ENCODE measurements at regions not wholly inside any gene's neighbourhood (a gene's known extent, or its start where the extent isn't known, plus 50 kb on each side); places are given as distances from the start of the nearest gene placed in this dataset.
"Not testable (repeated sequence)": the region's sequence is repeated elsewhere in the genome, so short reads cannot be mapped to it uniquely, and the experiment has no call there.

DNA sequence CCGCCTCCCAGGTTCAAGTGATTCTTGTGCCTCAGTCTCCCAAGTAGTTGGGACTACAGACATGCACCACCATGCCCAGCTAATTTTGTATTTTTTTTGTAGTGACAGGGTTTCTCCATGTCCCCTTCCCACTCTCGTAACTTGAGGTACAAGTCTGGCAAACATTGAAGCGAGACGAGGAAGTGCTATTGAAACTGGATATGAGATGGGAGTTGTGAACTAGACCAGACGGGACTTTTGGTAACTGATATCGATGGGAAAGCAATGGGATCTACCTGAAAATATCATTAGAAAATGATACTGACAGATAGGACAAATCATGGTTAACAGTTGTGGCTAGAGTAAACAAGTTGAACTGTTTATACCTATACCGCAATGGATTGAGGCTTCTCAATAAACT, 95.2 kb upstream of the TRABD2B start:
- no peak for DNase-seq
- intact Hi-C loops (cut with DNase I) = no loop called here

DNA sequence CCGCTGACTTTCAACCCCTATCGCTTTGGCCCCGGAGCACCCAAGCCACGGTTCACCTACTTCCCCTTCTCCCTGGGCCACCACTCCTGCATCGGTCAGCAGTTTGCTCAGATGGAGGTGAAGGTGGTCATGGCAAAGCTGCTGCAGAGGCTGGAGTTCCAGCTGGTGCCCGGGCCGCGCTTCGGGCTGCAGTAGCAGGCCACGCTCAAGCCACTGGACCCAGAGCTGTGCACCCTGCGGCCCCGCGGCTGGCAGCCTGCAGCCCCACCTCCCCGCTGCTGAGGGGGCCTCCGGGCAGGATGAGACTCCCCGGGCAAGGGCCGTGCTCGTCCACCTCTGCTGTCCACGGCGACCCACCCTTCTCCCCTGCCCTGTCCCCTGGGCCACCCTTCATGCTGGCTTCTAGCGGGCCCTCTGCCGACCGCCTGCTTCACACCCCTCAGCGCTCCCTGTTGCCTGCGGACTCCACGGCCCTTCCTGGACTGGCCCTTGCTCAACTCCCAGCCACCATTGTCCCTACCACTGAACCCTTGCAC, 92.2 kb upstream of the TRABD2B start:
- intact Hi-C loops (cut with DNase I) = no loop called here
- no peak for DNase-seq

DNA sequence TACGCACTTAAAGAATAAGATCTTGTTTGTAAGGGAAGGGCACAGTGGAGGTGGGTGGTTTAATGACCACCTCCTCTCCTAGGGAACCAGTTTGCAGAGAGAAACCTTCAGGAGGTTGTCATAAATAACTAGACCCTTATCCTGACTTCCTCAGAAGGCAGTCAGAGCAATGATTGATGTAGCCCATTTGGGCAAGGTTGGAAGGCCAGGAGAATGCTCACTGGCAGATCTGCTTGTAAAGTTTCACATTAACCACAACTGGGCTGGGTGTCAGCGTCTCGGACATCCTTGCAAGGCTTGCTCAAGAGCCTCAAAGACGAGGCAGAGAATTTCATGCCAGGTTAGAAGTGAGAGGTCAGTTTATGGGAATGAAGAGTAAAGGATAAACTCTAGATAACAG, 87.6 kb upstream of the TRABD2B start:
- no peak for DNase-seq
- intact Hi-C loops (cut with DNase I) = no loop called here

DNA sequence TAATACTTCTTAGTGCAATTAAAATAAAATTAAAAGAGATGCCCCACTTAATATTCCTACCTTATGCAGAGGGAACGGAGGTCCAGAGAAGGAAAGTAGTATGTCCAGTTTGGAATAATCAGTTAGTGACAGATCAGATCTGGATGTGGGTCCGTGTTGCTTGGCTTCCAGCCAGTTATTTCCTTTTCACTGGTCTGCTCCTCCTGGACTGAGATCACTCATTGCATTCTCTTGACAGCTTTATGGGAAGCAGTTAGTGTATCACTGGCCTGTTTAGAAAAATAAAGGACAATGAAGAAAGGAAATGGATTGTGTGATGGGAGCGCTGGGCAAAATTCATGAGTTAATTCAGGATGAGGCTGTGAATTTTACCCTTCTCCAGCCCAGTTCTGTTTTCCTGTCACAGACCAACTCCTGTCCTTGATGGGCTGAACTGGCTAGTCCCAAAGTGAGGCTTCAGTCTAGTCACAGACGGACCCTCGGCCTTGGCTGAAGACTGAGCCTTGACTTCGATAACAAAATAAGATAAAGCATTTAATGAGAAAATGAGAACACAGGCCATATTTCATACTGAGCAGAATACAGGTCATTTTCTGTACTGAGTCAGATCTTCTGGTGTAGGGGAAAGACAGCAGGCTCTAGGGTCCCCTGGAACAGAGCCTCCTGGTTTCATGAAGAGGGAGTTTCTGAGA, 85.2 kb upstream of the TRABD2B start:
- intact Hi-C loops (cut with DNase I) = no loop called here

DNA sequence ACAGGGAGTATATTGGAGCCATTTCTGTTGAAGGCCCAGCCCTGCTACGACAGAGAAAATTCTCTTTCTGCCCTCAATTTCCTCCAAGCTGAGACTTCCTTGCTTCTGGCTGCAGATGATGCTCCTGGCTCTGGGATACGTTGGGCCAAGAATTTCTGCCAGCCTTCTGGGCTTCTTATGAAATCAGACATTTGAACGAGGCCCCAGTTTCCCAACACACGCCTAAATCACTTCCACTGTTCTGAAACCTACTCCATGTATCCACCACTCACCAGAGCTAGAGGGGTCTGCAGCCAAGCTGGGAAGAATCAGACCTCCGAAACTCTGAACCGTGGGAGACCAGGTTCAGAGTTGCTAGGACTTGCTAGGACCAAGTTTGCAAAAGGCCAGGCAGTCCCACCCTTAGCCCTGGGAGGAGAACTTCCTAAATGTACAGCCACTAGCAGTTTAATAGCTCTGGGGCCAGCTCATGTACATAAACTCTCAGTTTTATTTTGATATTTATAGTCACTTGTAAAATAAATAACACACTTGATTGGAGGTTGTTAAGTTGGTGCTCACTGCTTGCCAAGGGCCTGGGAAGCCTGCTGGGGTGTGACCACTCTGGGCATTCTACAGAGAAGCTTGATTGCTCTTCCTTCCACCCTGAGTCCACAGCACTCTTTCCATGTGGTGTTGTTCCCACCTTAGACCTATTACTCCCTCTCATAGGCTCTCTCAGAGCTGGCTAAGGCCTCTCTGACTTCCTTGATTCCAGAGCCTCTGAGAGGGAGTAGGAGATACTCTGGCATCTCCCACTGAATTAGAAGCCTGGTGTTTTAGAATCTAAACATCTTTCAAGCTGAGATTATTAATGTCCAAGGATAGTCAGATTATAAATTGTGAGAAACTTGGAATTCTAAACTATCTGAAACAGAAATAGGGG, 83.4 kb upstream of the TRABD2B start:
- intact Hi-C loops (cut with DNase I) = no loop called here

More for the DNA sequence above, 85.2 kb upstream of the TRABD2B start:
- peak in 1 of 42 donors; percentile 1 for DNase-seq

DNA sequence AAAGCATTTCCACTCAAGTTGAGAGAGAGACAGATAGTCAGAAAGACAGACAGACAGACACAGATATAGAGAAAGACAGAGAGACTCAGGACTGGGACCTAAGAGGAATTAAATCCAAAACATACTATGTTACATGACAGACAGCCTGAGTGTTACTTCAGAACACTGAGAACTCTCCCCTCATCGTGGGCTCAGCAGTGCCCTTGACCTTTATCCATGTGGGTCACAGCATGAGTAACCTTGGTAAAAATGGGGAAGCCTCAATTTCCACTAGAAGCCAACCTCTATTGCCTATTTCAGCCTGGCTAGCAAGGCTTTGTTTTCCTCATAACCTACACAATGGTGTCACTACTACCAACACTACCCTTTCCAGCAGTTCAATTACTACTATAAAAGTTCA, 81.9 kb upstream of the TRABD2B start:
- intact Hi-C loops (cut with DNase I) = no loop called here
- no peak for DNase-seq

More for the DNA sequence above, 83.4 kb upstream of the TRABD2B start:
- no peak for DNase-seq

DNA sequence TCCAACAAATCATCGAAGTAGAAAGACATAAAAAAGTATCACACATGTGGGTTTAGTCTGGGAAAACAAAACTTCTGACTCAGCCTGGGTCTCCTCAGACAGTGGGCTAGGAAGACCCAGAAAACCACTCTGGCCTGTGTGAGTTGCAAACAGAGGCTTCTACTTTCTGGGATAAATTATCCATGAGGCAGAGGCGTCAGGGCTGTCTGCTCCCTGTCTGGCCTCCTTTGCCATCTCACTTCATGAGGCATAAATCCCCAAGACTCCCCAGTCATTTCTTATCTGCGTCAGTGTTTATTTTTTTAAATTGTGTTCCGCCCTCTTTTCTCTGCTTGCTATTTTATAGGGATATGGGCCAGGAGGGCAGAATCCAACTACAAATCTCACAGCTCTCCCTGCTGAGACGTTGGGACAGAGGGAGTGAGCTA, 80.6 kb upstream of the TRABD2B start:
- intact Hi-C loops (cut with DNase I) = no loop called here
- DNase-seq = no peak

DNA sequence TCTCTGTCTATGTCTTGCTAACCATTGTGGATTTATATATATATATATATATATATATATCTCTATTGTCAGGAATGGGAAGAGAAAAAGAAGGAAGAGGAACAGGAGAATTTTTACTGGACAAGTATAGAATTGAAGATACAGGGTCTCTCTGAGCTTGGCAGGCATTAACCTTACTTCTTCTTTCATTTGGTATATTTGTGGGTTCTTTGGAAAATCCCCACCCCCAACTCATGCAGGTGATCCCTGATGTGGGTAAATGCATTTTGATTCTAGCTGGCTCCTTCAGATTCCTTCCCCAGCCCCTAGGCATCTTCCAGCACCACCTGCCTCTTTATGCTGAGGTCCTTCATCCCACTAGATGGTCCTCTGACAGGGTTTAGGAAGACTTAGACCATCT, 78.8 kb upstream of the TRABD2B start:
- DNase-seq = no peak
- intact Hi-C loops (cut with DNase I) = no loop called here

DNA sequence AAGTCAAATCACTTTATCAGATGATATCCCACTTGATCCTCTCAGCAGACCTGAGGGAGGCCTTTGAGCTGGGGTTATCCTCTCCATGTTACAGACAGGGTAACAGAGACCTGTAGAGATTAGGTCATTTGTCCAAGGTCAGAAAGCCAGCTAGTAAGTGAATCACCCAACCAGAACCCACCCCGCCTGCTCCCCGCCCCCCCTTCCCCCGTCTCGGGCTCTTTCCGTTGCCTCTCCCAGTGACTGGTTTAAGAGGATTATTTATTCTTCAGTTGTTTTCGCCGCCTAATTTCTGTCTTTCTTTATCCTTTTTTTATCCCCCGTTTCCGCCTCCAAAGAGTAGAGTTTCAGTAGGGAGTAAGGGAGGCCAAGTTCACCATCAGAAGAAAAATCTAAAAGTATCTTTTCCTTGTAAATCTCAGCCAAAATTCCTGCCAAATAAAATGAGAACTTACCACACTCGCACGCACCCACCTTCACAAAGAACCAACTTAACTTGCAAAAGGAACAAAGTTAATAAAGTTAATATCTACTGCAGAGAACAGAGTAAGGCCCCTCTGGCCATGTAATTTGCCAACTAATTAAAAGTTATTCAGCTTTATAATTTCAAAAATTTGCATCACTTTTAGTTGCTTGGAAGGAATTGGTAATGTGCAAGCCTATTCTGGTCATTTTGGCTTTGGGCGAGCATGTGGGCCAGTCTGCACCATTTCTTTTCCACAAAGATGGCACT, 76.8 kb upstream of the TRABD2B start:
- intact Hi-C loops (cut with DNase I) = no loop called here
- no peak for DNase-seq

DNA sequence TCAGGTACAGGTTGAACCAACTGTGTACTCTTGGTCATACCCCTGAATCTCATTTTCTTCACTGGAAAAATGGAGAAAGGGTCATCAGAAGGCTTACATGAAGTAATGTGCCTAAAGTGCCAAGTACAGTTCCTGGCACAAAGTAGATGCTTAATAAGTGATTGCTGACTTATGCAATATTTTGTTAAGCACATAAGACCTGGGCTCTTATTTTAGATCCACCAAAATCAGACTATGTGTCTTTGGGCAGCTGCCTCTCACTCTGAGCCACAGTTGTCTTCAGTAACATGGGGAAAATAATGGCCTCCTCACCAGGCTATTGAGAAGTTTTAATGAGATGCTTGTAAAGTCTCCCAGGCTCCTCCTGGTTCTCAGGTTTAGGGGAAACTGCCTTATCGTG, 74.3 kb upstream of the TRABD2B start:
- intact Hi-C loops (cut with DNase I) = no loop called here

DNA sequence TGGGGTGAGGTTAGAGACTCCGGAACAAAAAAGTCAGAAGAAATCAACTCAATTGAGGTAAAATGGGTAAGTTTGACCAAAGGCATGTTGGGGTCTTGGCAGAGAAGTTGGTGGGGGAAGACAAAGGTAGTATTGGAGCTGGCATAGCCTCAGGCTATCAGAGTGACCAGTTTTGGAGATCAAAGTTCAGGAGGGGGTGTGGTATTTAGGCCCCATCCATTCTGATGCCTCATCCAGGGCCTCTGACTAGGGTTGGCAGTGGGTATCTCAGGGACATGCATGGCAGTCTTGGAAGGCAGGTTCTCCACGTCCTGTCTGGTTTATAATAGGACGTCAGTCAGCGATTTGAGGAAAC, 73.2 kb upstream of the TRABD2B start:
- intact Hi-C loops (cut with DNase I) = no loop called here
- DNase-seq = no peak

More for the DNA sequence above, 74.3 kb upstream of the TRABD2B start:
- DNase-seq = no peak

DNA sequence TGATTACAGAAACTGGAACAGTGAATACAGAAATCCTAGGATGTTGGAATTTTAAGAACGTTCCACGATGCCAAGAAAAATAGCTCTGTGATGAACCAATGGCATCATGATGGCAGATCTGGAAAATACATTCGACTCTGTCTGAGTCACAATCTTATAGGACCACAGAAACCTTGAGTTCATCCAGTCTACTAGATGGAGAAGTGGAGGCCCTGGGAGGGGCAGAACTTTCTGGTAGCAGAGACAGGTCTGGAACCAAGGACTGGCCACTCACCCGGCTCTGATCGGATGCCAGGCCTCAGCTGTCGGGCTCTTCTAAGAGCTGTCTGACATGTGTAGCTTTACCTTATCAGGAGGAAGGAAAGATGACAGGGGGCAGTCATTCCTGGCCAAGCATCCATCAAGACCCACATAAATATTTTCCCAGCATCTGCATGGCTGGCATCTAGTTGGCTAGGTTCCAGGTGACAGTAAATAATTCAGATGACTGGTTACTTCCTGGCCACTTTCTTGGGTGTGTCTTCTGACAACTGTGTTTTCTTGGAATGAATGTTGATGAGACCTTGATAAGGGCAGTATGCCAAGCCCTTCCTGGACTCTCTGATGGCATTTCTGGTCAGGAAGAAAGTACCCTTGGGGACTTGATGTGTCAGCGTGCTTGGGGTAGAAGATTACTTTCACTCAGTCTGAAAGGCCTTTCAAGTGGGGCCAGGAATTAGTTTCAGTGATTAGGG, 72.6 kb upstream of the TRABD2B start:
- intact Hi-C loops (cut with DNase I) = no loop called here
- no peak for DNase-seq

DNA sequence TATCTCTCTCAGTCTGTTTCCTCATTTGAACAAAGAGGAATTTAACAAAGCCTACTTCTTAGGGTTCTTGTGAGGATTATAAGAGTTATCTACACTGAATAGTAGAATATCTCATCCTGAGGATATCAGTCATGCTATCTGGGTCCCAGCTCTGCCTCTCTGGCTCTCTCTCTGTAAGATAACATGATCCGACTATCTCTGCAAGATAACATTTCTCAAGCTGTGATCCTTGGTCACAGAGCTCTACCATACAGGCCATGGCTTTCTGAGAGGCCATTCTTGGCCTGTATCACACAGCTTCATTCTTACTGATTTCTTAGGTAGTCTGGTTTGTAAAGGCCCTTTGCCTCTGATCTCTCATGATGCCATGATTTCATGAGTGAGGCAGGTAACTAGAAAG, 71.0 kb upstream of the TRABD2B start:
- DNase-seq = no peak
- intact Hi-C loops (cut with DNase I) = no loop called here

DNA sequence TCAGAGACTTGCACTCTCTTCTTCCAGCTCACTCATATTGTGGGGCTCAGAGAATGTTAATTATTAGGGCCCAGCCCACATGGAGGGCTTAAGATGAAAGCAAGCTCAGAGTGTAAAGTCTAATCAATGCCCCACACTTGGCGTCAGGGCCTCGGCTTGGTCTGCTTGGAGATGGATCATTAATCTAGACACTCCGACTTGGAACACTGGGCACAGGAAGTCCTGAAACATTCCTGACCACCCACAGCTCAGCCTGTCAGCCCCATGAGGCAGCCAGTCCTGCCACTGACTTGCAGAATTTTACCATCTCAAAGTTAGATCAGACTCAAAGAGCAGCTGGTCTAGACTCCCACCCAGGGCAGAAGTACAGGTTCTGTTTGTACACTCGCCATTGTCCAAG, 69.8 kb upstream of the TRABD2B start:
- no peak for DNase-seq
- intact Hi-C loops (cut with DNase I) = no loop called here

DNA sequence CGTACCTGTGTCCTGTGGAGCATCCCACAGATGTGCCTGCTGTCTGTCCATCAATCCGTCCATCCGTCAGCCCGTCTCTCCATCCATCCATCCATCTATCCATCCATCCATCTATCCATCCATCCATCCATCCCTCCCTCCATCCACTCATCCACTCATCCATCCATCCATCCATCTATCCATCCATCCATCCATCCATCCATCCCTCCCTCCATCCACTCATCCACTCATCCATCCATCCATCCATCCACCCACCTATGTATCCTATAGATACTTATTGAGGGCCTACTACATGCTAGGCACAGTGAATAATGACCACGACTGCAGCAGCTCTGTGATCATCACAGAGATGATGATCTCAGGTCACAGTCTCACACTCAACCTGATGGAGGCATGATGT, 67.5 kb upstream of the TRABD2B start:
- intact Hi-C loops (cut with DNase I); DNase-seq: not testable (repeated sequence)

DNA sequence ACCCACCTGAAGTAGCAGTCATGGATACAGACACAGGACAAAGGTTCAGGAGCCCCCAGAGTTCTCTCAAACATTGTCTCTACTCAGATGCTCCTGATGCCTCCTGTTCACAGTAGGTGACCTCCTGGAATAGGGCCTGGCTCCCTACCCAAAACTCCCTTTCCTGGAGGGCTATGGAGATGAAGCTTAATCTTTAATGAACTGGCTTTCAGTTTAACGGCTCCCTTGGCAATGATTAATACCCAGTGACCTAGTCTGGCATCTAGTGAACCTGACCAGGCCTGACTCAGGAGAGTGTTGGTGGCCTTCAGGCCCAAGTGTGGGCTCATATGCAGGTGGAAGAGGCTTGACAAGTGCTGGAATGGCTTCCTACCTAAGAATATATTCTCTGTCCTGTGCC, 65.2 kb upstream of the TRABD2B start:
- intact Hi-C loops (cut with DNase I) = no loop called here

DNA sequence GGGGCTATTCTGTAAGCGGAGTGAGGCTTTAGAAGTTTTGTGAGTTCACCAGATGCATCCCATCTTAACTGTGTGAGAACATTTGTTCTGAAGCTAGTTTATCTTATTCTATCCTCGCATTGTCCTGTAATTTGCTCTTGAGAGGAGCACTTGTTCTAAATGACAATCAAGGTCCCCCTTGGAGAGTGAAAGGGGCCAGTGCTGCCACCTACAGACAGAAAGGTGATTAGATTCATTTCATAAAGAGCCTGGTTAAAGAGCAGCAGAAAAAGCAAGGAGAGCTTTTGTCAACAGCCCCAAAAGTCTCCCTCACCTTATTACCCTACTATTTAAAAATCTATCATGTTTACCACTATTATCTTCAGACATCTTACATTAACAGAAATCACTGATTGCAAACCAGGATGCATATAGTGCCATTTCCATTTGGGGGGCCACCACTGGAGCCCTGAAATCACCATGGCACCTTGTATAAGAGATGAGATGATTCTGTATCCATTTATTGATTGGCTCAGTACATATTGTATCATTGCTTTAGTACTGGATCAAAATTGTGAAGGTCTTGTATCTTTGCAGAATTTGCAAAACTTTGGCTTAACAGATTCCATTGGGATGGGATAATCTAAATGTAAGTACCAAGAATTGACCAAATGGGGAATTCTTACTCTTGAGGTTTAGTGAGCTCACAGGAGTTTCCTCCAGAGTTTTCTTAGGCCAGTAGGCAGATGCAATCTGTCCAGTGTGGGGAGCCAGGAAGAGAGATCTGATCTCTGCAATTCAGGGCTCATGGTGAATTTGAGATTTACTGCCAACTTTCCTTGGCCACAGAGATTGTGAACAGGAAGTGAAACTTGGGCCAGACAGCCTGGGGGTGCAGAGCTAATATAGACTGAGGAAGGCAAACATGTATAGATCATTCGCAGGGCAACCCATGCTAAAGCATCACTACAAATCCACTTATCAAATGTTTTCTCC, 64.3 kb upstream of the TRABD2B start:
- intact Hi-C loops (cut with DNase I) = loop anchor here (2.0 kb wide), 1 partner anchor 65 kb away; the partner anchor contains the start of gene TRABD2B
- DNase-seq = peak; percentile 7 to 90 (median 69)

More for the DNA sequence above, 65.2 kb upstream of the TRABD2B start:
- no peak for DNase-seq

DNA sequence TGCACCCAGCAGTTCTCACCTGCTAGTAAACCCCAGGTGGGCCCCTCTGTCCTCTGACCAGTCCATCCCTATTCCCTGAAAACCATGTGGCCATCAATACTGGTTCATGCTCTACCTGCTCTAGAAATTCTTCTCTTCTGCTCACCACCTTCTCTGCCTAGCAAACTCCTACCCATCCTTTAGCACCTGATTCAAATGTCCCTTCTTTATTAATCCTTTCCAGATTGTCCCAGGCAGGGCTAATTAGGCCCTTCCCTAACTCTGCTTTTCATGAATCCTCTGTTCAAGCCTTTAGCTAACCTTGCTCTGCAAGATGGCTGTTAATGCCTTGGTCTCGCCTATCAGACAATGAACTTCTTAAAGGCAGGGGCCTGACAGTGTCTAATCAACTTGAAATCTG, 62.1 kb upstream of the TRABD2B start:
- DNase-seq = no peak
- intact Hi-C loops (cut with DNase I) = no loop called here
